Neuronal stem cell (in vitro differentiated cells): ENCODE measurements at regions not wholly inside any gene's neighbourhood (a gene's known extent, or its start where the extent isn't known, plus 50 kb on each side); places are given as distances from the start of the nearest gene placed in this dataset.

Experiments used
- DNase-seq: peaks from one replicate; pipeline ENCODE4 v3.0.0-alpha.2; 2013; ENCODE audit warnings: low spot score
- H2AFZ ChIP-seq: one replicate; pipeline ENCODE4 v1.6.1; 2013; ENCODE audit warnings: mild to moderate bottlenecking, low read length, inconsistent platforms
- H2AK5ac ChIP-seq: 2 replicates; pipeline ENCODE4 v1.6.1; 2013; ENCODE audit warnings: low read depth, mild to moderate bottlenecking, inconsistent platforms, low read length, moderate library complexity, mixed read lengths
- H2BK120ac ChIP-seq: 2 replicates; pipeline ENCODE4 v1.6.1; 2013; ENCODE audit warnings: low read depth, mild to moderate bottlenecking, inconsistent platforms, low read length, moderate library complexity, mixed read lengths
- H2BK12ac ChIP-seq: one replicate; pipeline ENCODE4 v1.6.1; 2013; ENCODE audit warnings: low read length, inconsistent platforms
- H2BK15ac ChIP-seq: 2 replicates; pipeline ENCODE4 v1.6.1; 2013; ENCODE audit warnings: mild to moderate bottlenecking, low read length, inconsistent platforms, mixed read lengths
- H2BK5ac ChIP-seq: one replicate; pipeline ENCODE4 v1.6.1; 2013; ENCODE audit warnings: inconsistent platforms, mild to moderate bottlenecking, low read length, moderate library complexity
- H3K14ac ChIP-seq: one replicate; pipeline ENCODE4 v1.6.1; 2013; ENCODE audit warnings: low read length, inconsistent platforms
- H3K18ac ChIP-seq: 2 replicates; pipeline ENCODE4 v1.6.1; 2013; ENCODE audit warnings: low read length, inconsistent platforms
- H3K23ac ChIP-seq: 2 replicates; pipeline ENCODE4 v1.6.1; 2013; ENCODE audit warnings: low read depth, mild to moderate bottlenecking, mixed read lengths, low read length, inconsistent platforms; ENCODE audit not compliant: poor library complexity
- H3K27ac ChIP-seq: replicated peaks from 3 replicates; pipeline ENCODE4 v1.5.1; 2013; ENCODE audit warnings: low read length, inconsistent platforms
- H3K27me3 ChIP-seq, 3 experiments: 2 replicates each; pipeline ENCODE4 v1.6.1; 2013; ENCODE audit warnings: low read length in 3 of 3, mild to moderate bottlenecking in 2 of 3, inconsistent platforms in 1 of 3, low read depth in 1 of 3, mixed read lengths in 1 of 3, moderate library complexity in 1 of 3; ENCODE audit not compliant: control insufficient read depth in 3 of 3, insufficient read depth in 3 of 3
- H3K36me3 ChIP-seq, 2 donors: replicated peaks in 1 of 2; 2 replicates each; pipeline ENCODE4 v1.6.1; 2013; ENCODE audit warnings: low read length in 2 of 2; ENCODE audit not compliant: control insufficient read depth in 2 of 2, insufficient read depth in 2 of 2
- H3K4ac ChIP-seq: 2 replicates; pipeline ENCODE4 v1.6.1; 2013; ENCODE audit warnings: inconsistent platforms, mild to moderate bottlenecking, low read length, moderate library complexity
- H3K4me1 ChIP-seq, 2 donors: 1 replicate in 1 of 2; 2 replicates in 1 of 2; pipeline ENCODE4 v1.6.1; 2013; ENCODE audit warnings: low read length in 2 of 2, low read depth in 1 of 2; ENCODE audit not compliant: control insufficient read depth in 2 of 2, insufficient read depth in 1 of 2
- H3K4me2 ChIP-seq: one replicate; pipeline ENCODE4 v1.6.1; 2013; ENCODE audit warnings: mild to moderate bottlenecking, low read length, inconsistent platforms; ENCODE audit not compliant: insufficient read depth, poor library complexity, severe bottlenecking
- H3K4me3 ChIP-seq, 2 donors: 2 replicates each; pipeline ENCODE4 v1.5.1; 2013; ENCODE audit warnings: low read length in 2 of 2, mild to moderate bottlenecking in 2 of 2, inconsistent platforms in 1 of 2, moderate library complexity in 1 of 2
- H3K79me1 ChIP-seq: one replicate; pipeline ENCODE4 v1.6.1; 2013; ENCODE audit warnings: low read depth, mild to moderate bottlenecking, inconsistent platforms, low read length, moderate library complexity
- H3K9ac ChIP-seq: one replicate; pipeline ENCODE4 v1.6.1; 2013; ENCODE audit warnings: mild to moderate bottlenecking, low read depth, low read length, inconsistent platforms; ENCODE audit not compliant: poor library complexity
- H3K9me3 ChIP-seq, 2 donors: replicated peaks in 1 of 2; 2 replicates each; pipeline versions ENCODE3 to v1.6.1; 2013; ENCODE audit warnings: low read length in 2 of 2, mild to moderate bottlenecking in 2 of 2, inconsistent platforms in 1 of 2, low read depth in 1 of 2, mixed read lengths in 1 of 2, moderate library complexity in 1 of 2; ENCODE audit not compliant: control insufficient read depth in 2 of 2, insufficient read depth in 1 of 2
- H4K8ac ChIP-seq: one replicate; pipeline ENCODE4 v1.6.1; 2013; ENCODE audit warnings: low read depth, mild to moderate bottlenecking, inconsistent platforms, low read length, moderate library complexity
- H4K91ac ChIP-seq: one replicate; pipeline ENCODE4 v1.6.1; 2013; ENCODE audit warnings: low read length, low read depth, mild to moderate bottlenecking, inconsistent platforms; ENCODE audit not compliant: poor library complexity
- WGBS, 2 donors: extraction: QIAGEN DNeasy Blood & Tissue Kit; methylation state at CpG; one replicate each; pipeline ENCODE4 v1.1.7; 2013; ENCODE audit warnings: missing lambda C conversion rate in 2 of 2, mixed read lengths in 1 of 2; ENCODE audit not compliant: insufficient read length in 2 of 2, insufficient replicate concordance in 1 of 2; ENCODE audit errors: extremely low coverage in 2 of 2; 5-methylcytosine and 5-hydroxymethylcytosine counted together

DNA sequence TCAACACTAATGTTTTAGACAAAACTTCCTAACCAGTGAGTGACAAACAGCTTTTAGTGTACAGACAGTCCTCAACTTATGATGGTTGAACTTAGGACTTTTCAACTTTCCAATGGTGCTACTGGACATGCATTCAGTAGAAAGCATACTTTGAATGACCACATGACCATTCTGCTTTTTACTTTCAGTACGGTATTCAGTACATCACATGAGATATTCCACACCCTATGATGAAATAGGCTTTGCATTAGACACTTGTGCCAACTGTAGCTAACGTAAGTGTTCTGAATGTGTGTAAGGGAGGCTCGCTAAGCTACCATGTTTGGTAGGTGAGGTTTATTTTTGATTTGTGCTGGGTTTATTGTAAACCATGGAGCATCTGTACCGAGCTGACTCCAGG lies 113.7 kb downstream of the WNT7A start:
- Histone ChIP-seq H2BK120ac (no peak overlapping the region), H2BK15ac (no peak overlapping the region), H2BK5ac (no peak overlapping the region), H3K36me3 (no peaks in the 10 kb centered on the region), H3K79me1 (no peaks in the 10 kb centered on the region), H3K9ac (no peak overlapping the region), H3K14ac (no peak overlapping the region), H3K4ac (no peak overlapping the region), H4K91ac (no peak overlapping the region), H2AFZ (no peak overlapping the region), H3K4me2 (no peak overlapping the region), H3K27ac (no peak overlapping the region), H3K4me1 (peaks cover 2 to 6% of the 10 kb centered on the region in 2 donors), H3K4me3 (no peak overlapping the region), H2AK5ac (no peak overlapping the region), H3K18ac (no peak overlapping the region), H4K8ac (no peak overlapping the region), H3K9me3 (peaks cover 2 to 3% of the 10 kb centered on the region in 2 donors), H3K27me3 (peaks cover 0 to 14% (median 0%) of the 10 kb centered on the region in 3 experiments), H3K23ac (no peak overlapping the region), H2BK12ac (no peak overlapping the region)
- WGBS, 2 donors, result no CpG with 5 or more reads among the region's 4 CpGs
- no peak for DNase-seq

- no CpG with 5 or more reads among the region's 9 CpGs for WGBS, 2 donors
- H2BK120ac ChIP-seq, result no peak overlapping the region
- H3K27me3 ChIP-seq, result peaks cover 0 to 14% (median 0%) of the 10 kb centered on the region in 3 experiments
- no peak overlapping the region for H3K9ac ChIP-seq
- H3K4me1 ChIP-seq, result no peaks in the 10 kb centered on the region
- peaks cover 2 to 3% of the 10 kb centered on the region in 2 donors for H3K9me3 ChIP-seq
- H4K91ac ChIP-seq, result no peak overlapping the region
- no peak overlapping the region for H3K4me3 ChIP-seq
- H3K27ac ChIP-seq, result no peak overlapping the region
- H3K36me3 ChIP-seq, result no peaks in the 10 kb centered on the region
- H3K23ac ChIP-seq, result no peak overlapping the region
- H4K8ac ChIP-seq, result no peak overlapping the region
- no peak overlapping the region for H2BK5ac ChIP-seq
- H3K4me2 ChIP-seq, result no peak overlapping the region
- no peak overlapping the region for H2AK5ac ChIP-seq
- no peak overlapping the region for H2BK12ac ChIP-seq
- no peak for DNase-seq
- H3K4ac ChIP-seq, result no peak overlapping the region
- H3K18ac ChIP-seq, result peak overlapping the region; percentile 9
- no peaks in the 10 kb centered on the region for H3K79me1 ChIP-seq
- no peak overlapping the region for H2BK15ac ChIP-seq
- H3K14ac ChIP-seq, result no peak overlapping the region
- no peak overlapping the region for H2AFZ ChIP-seq
Measured at GRCh38 chr3:13764161-13764560, 115.7 kb downstream of the WNT7A start.

DNA sequence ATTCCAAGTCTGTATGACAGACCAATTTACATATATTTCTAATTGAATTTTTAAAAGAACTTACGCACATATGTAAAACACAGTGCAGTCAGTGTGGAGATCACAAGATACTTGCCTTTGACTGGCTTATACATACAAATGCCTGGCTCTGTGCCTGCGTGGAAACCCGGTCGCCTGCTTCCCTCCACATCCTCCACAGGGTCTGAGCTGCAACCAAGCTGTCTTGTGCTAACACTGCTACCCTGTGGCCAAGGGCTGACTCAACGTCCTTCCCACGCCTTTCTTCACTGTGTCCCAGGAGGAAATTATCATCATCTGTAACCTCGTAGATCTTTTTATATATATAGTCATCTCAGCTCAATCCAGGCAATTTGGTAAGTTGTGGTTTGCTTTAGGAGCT lies 117.0 kb downstream of the WNT7A start:
- no peak overlapping the region for H2BK15ac ChIP-seq
- no peak overlapping the region for H2BK120ac ChIP-seq
- no peak overlapping the region for H4K91ac ChIP-seq
- DNase-seq, result no peak
- H3K4me1 ChIP-seq, result no peaks in the 10 kb centered on the region
- H3K14ac ChIP-seq, result no peak overlapping the region
- no peak overlapping the region for H2BK12ac ChIP-seq
- peaks cover 0 to 6% (median 0%) of the 10 kb centered on the region in 3 experiments for H3K27me3 ChIP-seq
- no CpG with 5 or more reads among the region's 7 CpGs for WGBS, 2 donors
- H3K4ac ChIP-seq, result no peak overlapping the region
- H3K4me2 ChIP-seq, result no peak overlapping the region
- no peak overlapping the region for H3K23ac ChIP-seq
- H3K27ac ChIP-seq, result no peak overlapping the region
- no peak overlapping the region for H2AFZ ChIP-seq
- no peak overlapping the region for H3K18ac ChIP-seq
- peaks cover 2 to 3% of the 10 kb centered on the region in 2 donors for H3K9me3 ChIP-seq
- no peak overlapping the region for H4K8ac ChIP-seq
- no peak overlapping the region for H2BK5ac ChIP-seq
- no peak overlapping the region for H2AK5ac ChIP-seq
- no peak overlapping the region for H3K9ac ChIP-seq
- peak overlapping the region in 1 of 2 donors; percentile 68 for H3K4me3 ChIP-seq
- H3K36me3 ChIP-seq, result no peaks in the 10 kb centered on the region
- H3K79me1 ChIP-seq, result no peaks in the 10 kb centered on the region

GRCh38 chr3:13750731-13751130 lies 129.1 kb downstream of the WNT7A start:
- Histone ChIP-seq H3K4ac (no peak overlapping the region), H3K4me2 (no peak overlapping the region), H3K9ac (no peak overlapping the region), H3K27me3 (peaks cover 0 to 13% (median 0%) of the 10 kb centered on the region in 3 experiments), H3K4me1 (no peaks in the 10 kb centered on the region), H2AK5ac (peak overlapping the region; percentile 20), H2BK15ac (peak overlapping the region; percentile 45), H3K9me3 (no peaks in the 10 kb centered on the region), H2BK120ac (no peak overlapping the region), H3K79me1 (no peaks in the 10 kb centered on the region), H4K91ac (no peak overlapping the region), H3K27ac (no peak overlapping the region), H2BK5ac (no peak overlapping the region), H3K14ac (no peak overlapping the region), H3K18ac (no peak overlapping the region), H3K36me3 (no peaks in the 10 kb centered on the region), H3K4me3 (no peak overlapping the region), H2BK12ac (no peak overlapping the region), H2AFZ (no peak overlapping the region), H4K8ac (no peak overlapping the region), H3K23ac (no peak overlapping the region)
- DNase-seq, result no peak
- WGBS, 2 donors, result no CpG with 5 or more reads among the region's 1 CpG
